Chondrocyte (in vitro differentiated cells): ENCODE measurements at regions not wholly inside any gene's neighbourhood (a gene's known extent, or its start where the extent isn't known, plus 50 kb on each side); places are given as distances from the start of the nearest gene placed in this dataset.

Experiments used
- DNase-seq: peaks from one replicate; pipeline ENCODE4 v3.0.0; 2021; ENCODE audit warnings: mixed read lengths, low spot score
- H3K27ac Mint-ChIP-seq: one replicate; pipeline ENCODE4 v1.8.0; 2021; ENCODE audit warnings: mild to moderate bottlenecking, moderate library complexity, mixed read lengths; ENCODE audit not compliant: unreplicated experiment
- H3K27me3 Mint-ChIP-seq: 2 replicates; pipeline ENCODE4 v1.8.0; 2021; ENCODE audit warnings: low read depth, mixed read lengths
- H3K36me3 Mint-ChIP-seq: 2 replicates; pipeline ENCODE4 v1.8.0; 2021; ENCODE audit warnings: low read depth, mixed read lengths
- H3K4me1 Mint-ChIP-seq: 2 replicates; pipeline ENCODE4 v1.8.0; 2021; ENCODE audit warnings: low read depth, mild to moderate bottlenecking, mixed read lengths
- H3K4me3 Mint-ChIP-seq: one replicate; pipeline ENCODE4 v1.8.0; 2021; ENCODE audit warnings: mild to moderate bottlenecking, moderate library complexity, mixed read lengths; ENCODE audit not compliant: unreplicated experiment
- H3K9me3 Mint-ChIP-seq: 2 replicates; pipeline ENCODE4 v1.8.0; 2021; ENCODE audit warnings: low read depth, mixed read lengths
- TF ChIP-seq, protein P1 (sequence below): fragments of 200-600 bp; sonication (generic); IDR thresholded peaks from 2 replicates; pipeline ENCODE4 v1.5.0; 2021; ENCODE audit warnings: antibody characterized with exemption, mild to moderate bottlenecking, moderate library complexity

DNA sequence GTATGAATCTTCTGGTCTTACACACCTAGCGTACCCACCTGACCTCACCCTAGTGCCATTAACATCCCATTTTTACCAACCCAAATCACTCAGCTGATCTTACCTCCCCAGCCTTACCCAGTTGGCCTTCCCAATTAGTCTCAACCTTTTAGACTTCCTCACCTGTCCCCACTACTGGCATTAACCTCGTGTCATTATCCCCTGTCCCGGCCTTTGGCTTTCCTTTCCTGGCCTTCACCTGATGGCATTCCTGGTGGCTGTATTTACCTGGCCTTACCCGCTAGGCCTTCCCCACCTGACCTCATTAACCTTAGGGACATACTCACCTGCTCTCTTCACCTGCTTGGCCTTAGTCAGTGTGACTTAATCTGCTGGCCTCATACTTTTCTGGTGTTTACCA is 104.1 kb downstream of the IL12A start:
- H3K27ac Mint-ChIP-seq, result no peak overlapping the region
- H3K4me1 Mint-ChIP-seq, result no peaks in the 10 kb centered on the region
- no peak overlapping the region for H3K4me3 Mint-ChIP-seq
- H3K36me3 Mint-ChIP-seq, result no peaks in the 10 kb centered on the region
- no peaks in the 10 kb centered on the region for H3K27me3 Mint-ChIP-seq
- TF ChIP-seq, protein P1, sequence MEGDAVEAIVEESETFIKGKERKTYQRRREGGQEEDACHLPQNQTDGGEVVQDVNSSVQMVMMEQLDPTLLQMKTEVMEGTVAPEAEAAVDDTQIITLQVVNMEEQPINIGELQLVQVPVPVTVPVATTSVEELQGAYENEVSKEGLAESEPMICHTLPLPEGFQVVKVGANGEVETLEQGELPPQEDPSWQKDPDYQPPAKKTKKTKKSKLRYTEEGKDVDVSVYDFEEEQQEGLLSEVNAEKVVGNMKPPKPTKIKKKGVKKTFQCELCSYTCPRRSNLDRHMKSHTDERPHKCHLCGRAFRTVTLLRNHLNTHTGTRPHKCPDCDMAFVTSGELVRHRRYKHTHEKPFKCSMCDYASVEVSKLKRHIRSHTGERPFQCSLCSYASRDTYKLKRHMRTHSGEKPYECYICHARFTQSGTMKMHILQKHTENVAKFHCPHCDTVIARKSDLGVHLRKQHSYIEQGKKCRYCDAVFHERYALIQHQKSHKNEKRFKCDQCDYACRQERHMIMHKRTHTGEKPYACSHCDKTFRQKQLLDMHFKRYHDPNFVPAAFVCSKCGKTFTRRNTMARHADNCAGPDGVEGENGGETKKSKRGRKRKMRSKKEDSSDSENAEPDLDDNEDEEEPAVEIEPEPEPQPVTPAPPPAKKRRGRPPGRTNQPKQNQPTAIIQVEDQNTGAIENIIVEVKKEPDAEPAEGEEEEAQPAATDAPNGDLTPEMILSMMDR, result no peak
- DNase-seq, result no peak
- no peaks in the 10 kb centered on the region for H3K9me3 Mint-ChIP-seq

DNA sequence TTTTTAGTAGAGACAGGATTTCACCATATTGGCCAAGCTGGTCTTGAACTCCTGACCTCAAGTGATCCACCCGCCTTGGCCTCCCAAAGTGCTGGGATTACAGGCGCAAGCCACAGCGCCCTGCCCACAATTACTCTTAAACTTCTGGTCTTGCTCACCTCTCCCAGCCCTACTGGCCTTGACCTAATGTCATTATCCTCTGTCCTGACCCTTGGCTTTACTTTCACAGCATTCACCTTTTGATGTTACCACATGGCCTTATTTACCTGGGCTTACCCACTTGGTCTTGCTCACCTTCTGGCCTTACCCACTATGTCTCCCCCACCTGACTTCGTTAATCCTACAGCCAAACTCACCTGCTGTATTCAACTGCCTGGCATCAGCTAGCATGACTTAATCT is 105.9 kb downstream of the IL12A start:
- Mint-ChIP-seq H3K36me3 (no peaks in the 10 kb centered on the region), H3K4me1 (peaks cover 4% of the 10 kb centered on the region), H3K9me3 (no peaks in the 10 kb centered on the region), H3K27ac (no peak overlapping the region), H3K4me3 (no peak overlapping the region), H3K27me3 (no peaks in the 10 kb centered on the region)
- DNase-seq, result no peak
- TF ChIP-seq, protein P1, result no peak

GRCh38 chr3:160097478-160097877 is 108.8 kb downstream of the IL12A start:
- no peak overlapping the region for H3K4me3 Mint-ChIP-seq
- H3K4me1 Mint-ChIP-seq, result peaks cover 4% of the 10 kb centered on the region
- TF ChIP-seq, protein P1, result no peak
- H3K27ac Mint-ChIP-seq, result no peak overlapping the region
- peaks cover 2% of the 10 kb centered on the region for H3K27me3 Mint-ChIP-seq
- H3K9me3 Mint-ChIP-seq, result no peaks in the 10 kb centered on the region
- no peaks in the 10 kb centered on the region for H3K36me3 Mint-ChIP-seq
- no peak for DNase-seq

DNA sequence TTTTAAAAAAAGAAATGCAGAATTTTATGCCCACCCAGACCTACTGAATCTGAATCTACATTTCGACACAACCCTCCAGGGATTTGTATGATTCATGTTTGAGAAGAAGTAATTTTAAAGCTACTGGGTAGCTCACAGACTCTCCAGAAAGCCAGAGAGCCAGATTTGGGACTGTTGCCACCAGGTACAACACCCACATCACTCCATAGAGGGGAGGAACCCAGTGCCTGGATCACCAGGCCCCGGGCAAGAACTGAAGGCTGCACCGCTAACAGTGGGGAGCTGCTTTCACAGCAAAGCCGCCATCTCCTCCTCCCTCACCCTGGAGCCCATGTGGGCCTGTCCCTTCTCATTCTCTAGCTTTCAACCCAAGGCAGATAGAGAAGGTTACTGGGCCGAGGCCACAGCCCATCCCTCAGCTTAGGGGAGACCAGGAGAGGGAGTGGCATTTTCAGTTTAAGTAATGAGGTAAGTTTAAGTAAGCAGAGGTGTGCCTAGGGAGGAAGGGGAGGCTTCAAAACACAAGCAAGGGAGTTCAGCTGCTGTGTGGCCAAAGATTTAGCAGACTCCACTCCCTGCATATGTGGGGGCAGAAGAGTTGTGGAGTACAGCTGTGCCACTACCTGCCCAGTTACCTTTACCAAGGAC is 109.8 kb downstream of the IL12A start:
- Mint-ChIP-seq H3K27me3 (peaks cover 2% of the 10 kb centered on the region), H3K36me3 (no peaks in the 10 kb centered on the region), H3K9me3 (no peaks in the 10 kb centered on the region), H3K27ac (no peak overlapping the region), H3K4me1 (peaks cover 4% of the 10 kb centered on the region), H3K4me3 (no peak overlapping the region)
- TF ChIP-seq, protein P1, result no peak
- no peak for DNase-seq

GRCh38 chr3:160098926-160099626 is 110.4 kb downstream of the IL12A start:
- Mint-ChIP-seq H3K9me3 (no peaks in the 10 kb centered on the region), H3K4me1 (peaks cover 4% of the 10 kb centered on the region), H3K27me3 (peaks cover 2% of the 10 kb centered on the region), H3K4me3 (no peak overlapping the region), H3K36me3 (no peaks in the 10 kb centered on the region), H3K27ac (no peak overlapping the region)
- no peak for DNase-seq
- TF ChIP-seq, protein P1, result no peak
